ENCODE measurements at regions not wholly inside any gene's neighbourhood (a gene's known extent, or its start where the extent isn't known, plus 50 kb on each side); places are given as distances from the start of the nearest gene placed in this dataset.

GRCh38 chr4:141499261-141499853 is 137.0 kb upstream of the IL15 start:
- Histone ChIP-seq H3K9me3 (ENCODE audit: low read length) (no peaks in the 10 kb centered on the region), H3K27me3 (ENCODE audit: insufficient read depth, low read length) (no peaks in the 10 kb centered on the region), H3K4me1 (ENCODE audit: insufficient read depth, low read length) (no peaks in the 10 kb centered on the region), H2AFZ (ENCODE audit: low read depth, low read length) (no peak overlapping the region), H3K4me3 (ENCODE audit: low read length) (no peak overlapping the region), H3K36me3 (ENCODE audit: insufficient read depth, low read length) (no peaks in the 10 kb centered on the region)

- no peaks in the 10 kb centered on the region for H3K4me1 ChIP-seq (ENCODE audit: insufficient read depth, low read length)
- H3K9me3 ChIP-seq (ENCODE audit: low read length), result no peaks in the 10 kb centered on the region
- no peaks in the 10 kb centered on the region for H3K27me3 ChIP-seq (ENCODE audit: insufficient read depth, low read length)
- H3K36me3 ChIP-seq (ENCODE audit: insufficient read depth, low read length), result no peaks in the 10 kb centered on the region
- no peak overlapping the region for H2AFZ ChIP-seq (ENCODE audit: low read depth, low read length)
- H3K4me3 ChIP-seq (ENCODE audit: low read length), result no peak overlapping the region
Observed at GRCh38 chr4:141501395-141501794, 135.0 kb upstream of the IL15 start.

GRCh38 chr4:141501931-141502330 is 134.5 kb upstream of the IL15 start:
- H3K4me3 ChIP-seq (ENCODE audit: low read length), result no peak overlapping the region
- no peaks in the 10 kb centered on the region for H3K27me3 ChIP-seq (ENCODE audit: insufficient read depth, low read length)
- no peaks in the 10 kb centered on the region for H3K4me1 ChIP-seq (ENCODE audit: insufficient read depth, low read length)
- no peak overlapping the region for H2AFZ ChIP-seq (ENCODE audit: low read depth, low read length)
- H3K9me3 ChIP-seq (ENCODE audit: low read length), result no peaks in the 10 kb centered on the region
- H3K36me3 ChIP-seq (ENCODE audit: insufficient read depth, low read length), result no peaks in the 10 kb centered on the region

GRCh38 chr4:141502755-141503154 is 133.6 kb upstream of the IL15 start:
- H3K36me3 ChIP-seq (ENCODE audit: insufficient read depth, low read length), result no peaks in the 10 kb centered on the region
- no peaks in the 10 kb centered on the region for H3K4me1 ChIP-seq (ENCODE audit: insufficient read depth, low read length)
- H2AFZ ChIP-seq (ENCODE audit: low read depth, low read length), result no peak overlapping the region
- no peaks in the 10 kb centered on the region for H3K9me3 ChIP-seq (ENCODE audit: low read length)
- H3K4me3 ChIP-seq (ENCODE audit: low read length), result no peak overlapping the region
- no peaks in the 10 kb centered on the region for H3K27me3 ChIP-seq (ENCODE audit: insufficient read depth, low read length)

GRCh38 chr4:141503260-141503659 is 133.1 kb upstream of the IL15 start:
- no peaks in the 10 kb centered on the region for H3K36me3 ChIP-seq (ENCODE audit: insufficient read depth, low read length)
- H3K4me1 ChIP-seq (ENCODE audit: insufficient read depth, low read length), result no peaks in the 10 kb centered on the region
- H2AFZ ChIP-seq (ENCODE audit: low read depth, low read length), result no peak overlapping the region
- H3K27me3 ChIP-seq (ENCODE audit: insufficient read depth, low read length), result no peaks in the 10 kb centered on the region
- H3K9me3 ChIP-seq (ENCODE audit: low read length), result no peaks in the 10 kb centered on the region
- no peak overlapping the region for H3K4me3 ChIP-seq (ENCODE audit: low read length)

- Histone ChIP-seq H2AFZ (ENCODE audit: low read depth, low read length) (no peak overlapping the region), H3K4me1 (ENCODE audit: insufficient read depth, low read length) (no peaks in the 10 kb centered on the region), H3K36me3 (ENCODE audit: insufficient read depth, low read length) (no peaks in the 10 kb centered on the region), H3K4me3 (ENCODE audit: low read length) (no peak overlapping the region), H3K27me3 (ENCODE audit: insufficient read depth, low read length) (peaks cover 2% of the 10 kb centered on the region), H3K9me3 (ENCODE audit: low read length) (no peaks in the 10 kb centered on the region)
Observed at GRCh38 chr4:141511055-141511454, 125.3 kb upstream of the IL15 start.

GRCh38 chr4:141513866-141514265 is 122.5 kb upstream of the IL15 start:
- no peak overlapping the region for H2AFZ ChIP-seq (ENCODE audit: low read depth, low read length)
- no peaks in the 10 kb centered on the region for H3K9me3 ChIP-seq (ENCODE audit: low read length)
- peaks cover 2% of the 10 kb centered on the region for H3K27me3 ChIP-seq (ENCODE audit: insufficient read depth, low read length)
- no peak overlapping the region for H3K4me3 ChIP-seq (ENCODE audit: low read length)
- H3K4me1 ChIP-seq (ENCODE audit: insufficient read depth, low read length), result no peaks in the 10 kb centered on the region
- H3K36me3 ChIP-seq (ENCODE audit: insufficient read depth, low read length), result no peaks in the 10 kb centered on the region

- Histone ChIP-seq H3K4me1 (ENCODE audit: insufficient read depth, low read length) (no peaks in the 10 kb centered on the region), H3K9me3 (ENCODE audit: low read length) (no peaks in the 10 kb centered on the region), H3K4me3 (ENCODE audit: low read length) (no peak overlapping the region), H3K27me3 (ENCODE audit: insufficient read depth, low read length) (peaks cover 2% of the 10 kb centered on the region), H3K36me3 (ENCODE audit: insufficient read depth, low read length) (no peaks in the 10 kb centered on the region), H2AFZ (ENCODE audit: low read depth, low read length) (no peak overlapping the region)
Observed at GRCh38 chr4:141518222-141518621, 118.2 kb upstream of the IL15 start.

GRCh38 chr4:141524116-141524515 is 112.3 kb upstream of the IL15 start:
- H2AFZ ChIP-seq (ENCODE audit: low read depth, low read length), result no peak overlapping the region
- no peaks in the 10 kb centered on the region for H3K27me3 ChIP-seq (ENCODE audit: insufficient read depth, low read length)
- H3K4me1 ChIP-seq (ENCODE audit: insufficient read depth, low read length), result no peaks in the 10 kb centered on the region
- H3K9me3 ChIP-seq (ENCODE audit: low read length), result no peaks in the 10 kb centered on the region
- no peak overlapping the region for H3K4me3 ChIP-seq (ENCODE audit: low read length)
- no peaks in the 10 kb centered on the region for H3K36me3 ChIP-seq (ENCODE audit: insufficient read depth, low read length)

- no peak overlapping the region for H3K4me3 ChIP-seq (ENCODE audit: low read length)
Observed at GRCh38 chr4:141524841-141525240, 111.5 kb upstream of the IL15 start.

GRCh38 chr4:141530627-141531026 is 105.8 kb upstream of the IL15 start:
- Histone ChIP-seq H3K4me3 (ENCODE audit: low read length) (no peak overlapping the region), H3K4me1 (ENCODE audit: insufficient read depth, low read length) (no peaks in the 10 kb centered on the region), H2AFZ (ENCODE audit: low read depth, low read length) (no peak overlapping the region), H3K36me3 (ENCODE audit: insufficient read depth, low read length) (no peaks in the 10 kb centered on the region), H3K27me3 (ENCODE audit: insufficient read depth, low read length) (no peaks in the 10 kb centered on the region), H3K9me3 (ENCODE audit: low read length) (no peaks in the 10 kb centered on the region)

More at GRCh38 chr4:141524841-141525240, 111.5 kb upstream of the IL15 start:
- H3K36me3 ChIP-seq (ENCODE audit: insufficient read depth, low read length), result no peaks in the 10 kb centered on the region
- H2AFZ ChIP-seq (ENCODE audit: low read depth, low read length), result no peak overlapping the region
- H3K4me1 ChIP-seq (ENCODE audit: insufficient read depth, low read length), result no peaks in the 10 kb centered on the region
- no peaks in the 10 kb centered on the region for H3K27me3 ChIP-seq (ENCODE audit: insufficient read depth, low read length)
- H3K9me3 ChIP-seq (ENCODE audit: low read length), result no peaks in the 10 kb centered on the region

- Histone ChIP-seq H3K4me3 (ENCODE audit: low read length) (no peak overlapping the region), H3K4me1 (ENCODE audit: insufficient read depth, low read length) (no peaks in the 10 kb centered on the region), H2AFZ (ENCODE audit: low read depth, low read length) (no peak overlapping the region), H3K36me3 (ENCODE audit: insufficient read depth, low read length) (no peaks in the 10 kb centered on the region), H3K27me3 (ENCODE audit: insufficient read depth, low read length) (no peaks in the 10 kb centered on the region), H3K9me3 (ENCODE audit: low read length) (no peaks in the 10 kb centered on the region)
Observed at GRCh38 chr4:141534985-141535384, 101.4 kb upstream of the IL15 start.

GRCh38 chr4:141538001-141538400 is 98.4 kb upstream of the IL15 start:
- Histone ChIP-seq H2AFZ (ENCODE audit: low read depth, low read length) (no peak overlapping the region), H3K9me3 (ENCODE audit: low read length) (no peaks in the 10 kb centered on the region), H3K4me1 (ENCODE audit: insufficient read depth, low read length) (no peaks in the 10 kb centered on the region)

GRCh38 chr4:141540643-141541042 is 95.7 kb upstream of the IL15 start:
- H3K9me3 ChIP-seq (ENCODE audit: low read length), result no peaks in the 10 kb centered on the region
- no peaks in the 10 kb centered on the region for H3K4me1 ChIP-seq (ENCODE audit: insufficient read depth, low read length)
- H3K27me3 ChIP-seq (ENCODE audit: insufficient read depth, low read length), result no peaks in the 10 kb centered on the region
- H3K36me3 ChIP-seq (ENCODE audit: insufficient read depth, low read length), result no peaks in the 10 kb centered on the region
- no peak overlapping the region for H3K4me3 ChIP-seq (ENCODE audit: low read length)
- H2AFZ ChIP-seq (ENCODE audit: low read depth, low read length), result no peak overlapping the region

More at GRCh38 chr4:141538001-141538400, 98.4 kb upstream of the IL15 start:
- H3K27me3 ChIP-seq (ENCODE audit: insufficient read depth, low read length), result no peaks in the 10 kb centered on the region
- no peak overlapping the region for H3K4me3 ChIP-seq (ENCODE audit: low read length)
- no peaks in the 10 kb centered on the region for H3K36me3 ChIP-seq (ENCODE audit: insufficient read depth, low read length)

Data from neuron (in vitro differentiated cells).